A549 (cell line): ENCODE measurements at regions not wholly inside any gene's neighbourhood (a gene's known extent, or its start where the extent isn't known, plus 50 kb on each side); places are given as distances from the start of the nearest gene placed in this dataset.
"Not testable (repeated sequence)": the region's sequence is repeated elsewhere in the genome, so short reads cannot be mapped to it uniquely, and the experiment has no call there.

ENCODE experiments used
- HOXB13 ChIP-seq: fragments of 250-450 bp; sonication (Bioruptor Pico); IDR thresholded peaks from 2 replicates; pipeline ENCODE4 v1.5.0; 2020; ENCODE audit warnings: low read depth, mild to moderate bottlenecking, moderate library complexity
- NPAS2 ChIP-seq: fragments of 250-450 bp; sonication (Bioruptor Pico); IDR thresholded peaks from 2 replicates; pipeline ENCODE4 v1.8.0; 2022; ENCODE audit warnings: mild to moderate bottlenecking, moderate library complexity, borderline replicate concordance
- RAD21 ChIP-seq, 2 experiments: fragments of >200 bp in 1 of 2; sonication (Bioruptor Twin) in 1 of 2; formaldehyde crosslinking in 1 of 2; IDR thresholded peaks in 1 of 2; conservative IDR thresholded peaks in 1 of 2; 2 replicates in 1 of 2; 3 replicates in 1 of 2; pipeline ENCODE4 v1.6.1; 2012 to 2018; ENCODE audit warnings: inconsistent platforms in 1 of 2
- ZFP36 ChIP-seq: fragments of 450-650 bp; IDR thresholded peaks from 2 replicates; pipeline ENCODE4 v1.6.1; 2014; ENCODE audit warnings: borderline replicate concordance; ENCODE audit not compliant: partially characterized antibody
- TF ChIP-seq, protein P1 (sequence below): IDR thresholded peaks from 2 replicates; pipeline ENCODE4 v1.6.1; 2012
- TF ChIP-seq, protein P2 (sequence below): fragments of >200 bp; sonication (Bioruptor Twin); formaldehyde crosslinking; IDR thresholded peaks from 3 replicates; pipeline ENCODE4 v1.5.1; 2016
- TF ChIP-seq, protein P3 (sequence below): fragments of 200-600 bp; sonication (generic); IDR thresholded peaks from 2 replicates; pipeline ENCODE4 v1.6.1; 2016; ENCODE audit warnings: antibody characterized with exemption, mild to moderate bottlenecking, moderate library complexity
- TF ChIP-seq, protein P4 (sequence below): fragments of >200 bp; sonication (Bioruptor Twin); formaldehyde crosslinking; IDR thresholded peaks from 3 replicates; pipeline ENCODE4 v1.6.1; 2016

DNA sequence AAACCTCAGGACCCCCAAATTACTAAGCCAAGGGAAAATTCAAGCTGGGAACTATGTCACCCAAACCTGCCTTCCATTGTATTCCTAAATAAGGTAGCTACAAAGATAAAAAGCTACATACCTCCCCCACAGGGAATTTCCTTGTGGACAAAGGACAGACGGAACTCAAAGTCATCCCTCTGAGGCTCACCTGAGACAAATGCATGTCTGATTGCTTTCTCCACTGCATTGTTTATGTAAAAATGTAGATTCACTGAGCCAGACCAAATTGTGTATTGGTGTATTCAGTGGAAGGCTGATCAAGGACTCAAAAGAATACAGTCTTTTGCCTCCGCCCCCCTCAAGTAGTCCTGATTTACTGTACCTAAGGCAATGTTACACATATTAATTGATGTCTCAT lies 80.5 kb upstream of the NOX4 start:
- TF ChIP-seq, protein P1, sequence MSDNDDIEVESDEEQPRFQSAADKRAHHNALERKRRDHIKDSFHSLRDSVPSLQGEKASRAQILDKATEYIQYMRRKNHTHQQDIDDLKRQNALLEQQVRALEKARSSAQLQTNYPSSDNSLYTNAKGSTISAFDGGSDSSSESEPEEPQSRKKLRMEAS: not testable (repeated sequence)
- TF ChIP-seq, protein P2, sequence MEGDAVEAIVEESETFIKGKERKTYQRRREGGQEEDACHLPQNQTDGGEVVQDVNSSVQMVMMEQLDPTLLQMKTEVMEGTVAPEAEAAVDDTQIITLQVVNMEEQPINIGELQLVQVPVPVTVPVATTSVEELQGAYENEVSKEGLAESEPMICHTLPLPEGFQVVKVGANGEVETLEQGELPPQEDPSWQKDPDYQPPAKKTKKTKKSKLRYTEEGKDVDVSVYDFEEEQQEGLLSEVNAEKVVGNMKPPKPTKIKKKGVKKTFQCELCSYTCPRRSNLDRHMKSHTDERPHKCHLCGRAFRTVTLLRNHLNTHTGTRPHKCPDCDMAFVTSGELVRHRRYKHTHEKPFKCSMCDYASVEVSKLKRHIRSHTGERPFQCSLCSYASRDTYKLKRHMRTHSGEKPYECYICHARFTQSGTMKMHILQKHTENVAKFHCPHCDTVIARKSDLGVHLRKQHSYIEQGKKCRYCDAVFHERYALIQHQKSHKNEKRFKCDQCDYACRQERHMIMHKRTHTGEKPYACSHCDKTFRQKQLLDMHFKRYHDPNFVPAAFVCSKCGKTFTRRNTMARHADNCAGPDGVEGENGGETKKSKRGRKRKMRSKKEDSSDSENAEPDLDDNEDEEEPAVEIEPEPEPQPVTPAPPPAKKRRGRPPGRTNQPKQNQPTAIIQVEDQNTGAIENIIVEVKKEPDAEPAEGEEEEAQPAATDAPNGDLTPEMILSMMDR: not testable (repeated sequence)
- TF ChIP-seq, protein P3, sequence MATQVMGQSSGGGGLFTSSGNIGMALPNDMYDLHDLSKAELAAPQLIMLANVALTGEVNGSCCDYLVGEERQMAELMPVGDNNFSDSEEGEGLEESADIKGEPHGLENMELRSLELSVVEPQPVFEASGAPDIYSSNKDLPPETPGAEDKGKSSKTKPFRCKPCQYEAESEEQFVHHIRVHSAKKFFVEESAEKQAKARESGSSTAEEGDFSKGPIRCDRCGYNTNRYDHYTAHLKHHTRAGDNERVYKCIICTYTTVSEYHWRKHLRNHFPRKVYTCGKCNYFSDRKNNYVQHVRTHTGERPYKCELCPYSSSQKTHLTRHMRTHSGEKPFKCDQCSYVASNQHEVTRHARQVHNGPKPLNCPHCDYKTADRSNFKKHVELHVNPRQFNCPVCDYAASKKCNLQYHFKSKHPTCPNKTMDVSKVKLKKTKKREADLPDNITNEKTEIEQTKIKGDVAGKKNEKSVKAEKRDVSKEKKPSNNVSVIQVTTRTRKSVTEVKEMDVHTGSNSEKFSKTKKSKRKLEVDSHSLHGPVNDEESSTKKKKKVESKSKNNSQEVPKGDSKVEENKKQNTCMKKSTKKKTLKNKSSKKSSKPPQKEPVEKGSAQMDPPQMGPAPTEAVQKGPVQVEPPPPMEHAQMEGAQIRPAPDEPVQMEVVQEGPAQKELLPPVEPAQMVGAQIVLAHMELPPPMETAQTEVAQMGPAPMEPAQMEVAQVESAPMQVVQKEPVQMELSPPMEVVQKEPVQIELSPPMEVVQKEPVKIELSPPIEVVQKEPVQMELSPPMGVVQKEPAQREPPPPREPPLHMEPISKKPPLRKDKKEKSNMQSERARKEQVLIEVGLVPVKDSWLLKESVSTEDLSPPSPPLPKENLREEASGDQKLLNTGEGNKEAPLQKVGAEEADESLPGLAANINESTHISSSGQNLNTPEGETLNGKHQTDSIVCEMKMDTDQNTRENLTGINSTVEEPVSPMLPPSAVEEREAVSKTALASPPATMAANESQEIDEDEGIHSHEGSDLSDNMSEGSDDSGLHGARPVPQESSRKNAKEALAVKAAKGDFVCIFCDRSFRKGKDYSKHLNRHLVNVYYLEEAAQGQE: not testable (repeated sequence)
- not testable (repeated sequence) for TF ChIP-seq HOXB13; NPAS2; ZFP36; RAD21 (conservative IDR thresholded peaks at IDR 0.05 in 1 of 2, IDR thresholded peaks at IDR 0.05 in 1 of 2)
- TF ChIP-seq, protein P4, sequence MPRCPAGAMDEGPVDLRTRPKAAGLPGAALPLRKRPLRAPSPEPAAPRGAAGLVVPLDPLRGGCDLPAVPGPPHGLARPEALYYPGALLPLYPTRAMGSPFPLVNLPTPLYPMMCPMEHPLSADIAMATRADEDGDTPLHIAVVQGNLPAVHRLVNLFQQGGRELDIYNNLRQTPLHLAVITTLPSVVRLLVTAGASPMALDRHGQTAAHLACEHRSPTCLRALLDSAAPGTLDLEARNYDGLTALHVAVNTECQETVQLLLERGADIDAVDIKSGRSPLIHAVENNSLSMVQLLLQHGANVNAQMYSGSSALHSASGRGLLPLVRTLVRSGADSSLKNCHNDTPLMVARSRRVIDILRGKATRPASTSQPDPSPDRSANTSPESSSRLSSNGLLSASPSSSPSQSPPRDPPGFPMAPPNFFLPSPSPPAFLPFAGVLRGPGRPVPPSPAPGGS: not testable (repeated sequence)
